ENCODE measurements at regions not wholly inside any gene's neighbourhood (a gene's known extent, or its start where the extent isn't known, plus 50 kb on each side); places are given as distances from the start of the nearest gene placed in this dataset.

- Histone ChIP-seq H3K79me2 (ENCODE audit: insufficient read depth) (no peaks in the 10 kb centered on the region), H4K20me1 (ENCODE audit: insufficient read depth) (no peaks in the 10 kb centered on the region), H3K4me3 (ENCODE audit: low read depth in 2 of 2, low read length in 1 of 2) (no peak overlapping the region), H3K4me1 (ENCODE audit: control insufficient read depth in 1 of 2, insufficient read depth in 2 of 2, low read depth in 1 of 2, low read length in 1 of 2) (no peaks in the 10 kb centered on the region), H3K9ac (no peak overlapping the region), H3K27ac (ENCODE audit: low read depth in 2 of 2, low read length in 1 of 2) (no peak overlapping the region), H3K36me3 (replicated peaks in 1 of 2; ENCODE audit: control insufficient read depth in 1 of 2, insufficient read depth in 2 of 2, low read length in 1 of 2) (no peaks in the 10 kb centered on the region), H3K9me3 (no peaks in the 10 kb centered on the region), H3K9me2 (no peaks in the 10 kb centered on the region), H2AFZ (ENCODE audit: low read depth) (no peak overlapping the region), H3K4me2 (no peak overlapping the region), H3K27me3 (ENCODE audit: insufficient read depth) (no peaks in the 10 kb centered on the region), H3F3A (replicated peaks; ENCODE audit: insufficient read depth) (no peaks in the 10 kb centered on the region)
- 66% methylated on average over 8 of the region's 8 CpGs for WGBS (ENCODE audit: low lambda C conversion rate)
- ChIA-PET POLR2A (no interaction called here), CTCF (no interaction called here)
- no peak for TF ChIP-seq TCF12 (IDR thresholded peaks at IDR 0.05)
- no peak for TF ChIP-seq RAD21 (IDR thresholded peaks at IDR 0.05; ENCODE audit: low read length)
- TF ChIP-seq NRF1 (IDR thresholded peaks at IDR 0.05; ENCODE audit: low read depth, low read length), result no peak
- no peak for TF ChIP-seq FOXJ3 (CRISPR knock-in tag; IDR thresholded peaks at IDR 0.05)
- TF ChIP-seq ZBTB33 (IDR thresholded peaks at IDR 0.05; ENCODE audit: borderline replicate concordance, low read depth), result no peak
- TF ChIP-seq CTCF (IDR thresholded peaks at IDR 0.05), result no peak
- no peak for TF ChIP-seq SMC3 (IDR thresholded peaks at IDR 0.05; ENCODE audit: low read depth, low read length)
- no peak for TF ChIP-seq GATA2 (CRISPR knock-in tag; IDR thresholded peaks at IDR 0.05)
- no peak for TF ChIP-seq FOXM1 (IDR thresholded peaks at IDR 0.05; ENCODE audit: low read depth)
- TF ChIP-seq IRF3 (IDR thresholded peaks at IDR 0.05; ENCODE audit: low read depth, low read length), result no peak
- no peak for TF ChIP-seq REST (IDR thresholded peaks at IDR 0.05; ENCODE audit: low read depth, low read length)
- no peak for DNase-seq
These were observed 209.8 kb upstream of the MTNR1B start for GRCh38 chr11:92759571-92760214.

All from SK-N-SH (cell line).